Stimulated activated CD4-positive, alpha-beta T cell treated with anti-CD3 and anti-CD28 coated beads, TNF-alpha, amount 100 ng/mL, for 4 hours (primary cell): ENCODE measurements at regions not wholly inside any gene's neighbourhood (a gene's known extent, or its start where the extent isn't known, plus 50 kb on each side); places are given as distances from the start of the nearest gene placed in this dataset.

ENCODE experiments used
- DNase-seq, 3 experiments: peaks; one replicate each; pipeline ENCODE4 v3.0.0-alpha.2; 2020; ENCODE audit warnings: low read depth in 3 of 3

DNA sequence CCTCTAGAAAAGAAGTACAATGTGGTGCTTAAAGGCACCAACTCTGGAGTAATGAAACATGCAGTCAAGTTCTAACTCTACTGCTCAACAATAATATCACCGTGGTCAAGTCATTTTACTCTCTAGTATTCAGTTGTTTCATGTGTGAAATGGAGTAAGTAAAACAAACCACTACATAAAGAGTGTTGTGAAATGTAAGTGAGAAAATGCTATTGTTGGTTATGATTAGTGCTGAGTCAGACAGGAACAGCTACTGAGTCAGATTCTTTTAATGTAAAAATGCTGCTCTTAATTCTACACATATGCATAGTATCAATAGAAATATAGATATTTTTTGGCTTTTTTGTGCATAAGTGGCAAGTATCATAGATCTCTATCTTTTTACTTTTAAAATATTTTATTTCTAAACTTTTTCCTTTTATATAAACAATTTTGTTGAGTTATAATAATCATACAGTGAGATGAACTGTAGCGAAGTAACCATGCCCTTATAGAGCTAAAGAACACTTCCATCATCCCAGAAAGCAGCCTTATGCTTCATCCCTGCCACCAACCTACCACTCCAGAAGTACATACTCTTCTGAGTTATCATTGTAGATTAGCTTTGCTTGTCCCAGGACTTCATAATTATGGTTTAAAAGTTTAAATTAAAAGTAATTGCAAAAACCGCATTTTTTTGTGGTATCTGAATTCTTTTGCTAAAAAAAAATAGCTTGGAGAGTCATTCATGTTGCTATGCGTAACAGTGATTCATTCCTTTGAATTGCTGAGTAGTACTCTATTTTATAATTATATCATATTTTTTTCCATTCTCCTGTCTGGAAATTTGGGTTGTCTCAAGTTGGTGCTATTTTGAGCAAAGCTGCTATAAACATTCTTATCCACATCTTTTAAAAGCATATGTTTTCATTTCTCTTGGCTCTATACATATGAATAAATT, 548.2 kb upstream of the CLINT1 start:
- DNase-seq: no peak

DNA sequence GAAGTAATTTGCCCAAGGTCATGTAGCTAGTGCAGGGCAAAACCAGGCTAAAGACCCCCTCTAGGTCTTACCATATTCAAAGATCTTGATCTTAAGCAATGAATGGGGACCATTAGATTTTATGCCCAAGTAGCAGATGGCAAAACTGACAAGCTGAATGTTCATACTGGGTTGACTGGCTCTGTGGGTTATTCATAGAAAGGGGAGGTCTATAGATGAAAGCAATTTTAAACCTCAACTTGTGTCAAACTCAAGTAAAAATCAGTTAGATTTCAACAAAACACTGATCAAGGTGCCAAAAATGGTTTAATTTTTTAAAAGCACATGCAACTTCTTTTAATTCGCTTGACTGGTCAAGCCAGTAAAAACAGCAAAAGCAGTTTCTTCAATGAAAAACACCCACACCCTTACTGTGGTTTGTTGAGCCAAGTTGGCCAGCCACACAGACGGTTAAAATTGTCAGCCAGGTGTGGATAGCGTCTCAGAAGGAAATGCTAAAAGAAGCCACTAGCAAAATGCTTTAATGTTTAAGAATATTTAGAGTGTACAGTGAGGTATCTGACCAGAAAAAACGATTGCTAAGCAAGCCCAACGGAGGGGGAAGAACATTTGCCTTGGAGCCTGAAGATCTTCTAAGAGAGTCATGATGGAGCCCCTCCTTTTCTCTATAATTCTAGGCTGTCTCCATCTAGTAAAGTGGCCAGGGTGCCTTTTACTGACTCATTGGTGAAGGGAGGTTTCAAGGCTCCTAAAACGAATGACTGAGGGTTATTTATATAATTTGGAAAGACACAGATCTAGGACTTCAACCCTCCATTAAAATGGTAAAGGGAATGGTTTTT, 539.6 kb upstream of the CLINT1 start:
- DNase-seq: no peak

GRCh38 chr5:158397278-158397677, 538.3 kb upstream of the CLINT1 start:
- DNase-seq: no peak

GRCh38 chr5:158394102-158394501, 535.2 kb upstream of the CLINT1 start:
- DNase-seq: no peak

GRCh38 chr5:158393457-158393856, 534.5 kb upstream of the CLINT1 start:
- no peak for DNase-seq

GRCh38 chr5:158392753-158393152, 533.8 kb upstream of the CLINT1 start:
- no peak for DNase-seq

- no peak for DNase-seq
Observed at GRCh38 chr5:158390577-158390976, 531.6 kb upstream of the CLINT1 start.

GRCh38 chr5:158389786-158390185, 530.8 kb upstream of the CLINT1 start:
- no peak for DNase-seq

DNA sequence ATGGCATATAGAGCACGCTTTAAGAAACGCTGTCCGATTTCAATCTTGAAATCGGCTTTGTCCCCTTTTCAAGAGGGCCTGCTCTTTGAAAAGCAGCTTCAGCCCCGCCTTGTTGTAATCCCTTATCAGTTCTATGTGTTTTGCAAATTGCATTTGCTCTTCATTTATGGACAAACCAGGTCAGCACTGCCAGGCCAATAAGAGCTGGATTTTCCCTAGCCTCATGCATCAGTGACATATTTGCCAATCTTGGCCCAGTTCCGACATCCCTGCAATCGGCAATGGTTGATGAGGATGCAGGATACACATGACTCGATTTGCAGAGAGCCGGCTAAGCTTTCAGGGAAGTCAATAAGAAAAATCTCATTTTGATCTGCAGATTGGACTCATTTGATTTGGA, 529.1 kb upstream of the CLINT1 start:
- no peak for DNase-seq

DNA sequence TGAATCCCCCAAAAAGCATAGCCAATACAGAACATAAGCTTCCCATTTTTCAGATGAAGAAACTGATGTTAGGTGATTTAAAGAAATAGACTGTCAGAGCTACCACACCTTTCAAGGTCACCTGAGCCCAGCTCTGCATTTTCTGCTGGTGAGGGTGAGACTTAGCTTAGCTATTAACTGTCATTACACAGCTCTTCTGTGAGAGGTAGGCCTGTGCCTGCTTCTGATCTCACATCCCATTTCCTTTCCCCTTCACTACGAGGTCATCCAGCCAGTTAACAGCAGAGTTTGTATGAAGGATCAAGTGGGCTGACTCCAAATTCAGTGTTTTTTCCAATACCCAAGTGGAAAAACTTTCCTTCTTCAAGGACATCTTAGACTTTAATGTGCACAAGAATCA, 528.6 kb upstream of the CLINT1 start:
- no peak for DNase-seq

DNA sequence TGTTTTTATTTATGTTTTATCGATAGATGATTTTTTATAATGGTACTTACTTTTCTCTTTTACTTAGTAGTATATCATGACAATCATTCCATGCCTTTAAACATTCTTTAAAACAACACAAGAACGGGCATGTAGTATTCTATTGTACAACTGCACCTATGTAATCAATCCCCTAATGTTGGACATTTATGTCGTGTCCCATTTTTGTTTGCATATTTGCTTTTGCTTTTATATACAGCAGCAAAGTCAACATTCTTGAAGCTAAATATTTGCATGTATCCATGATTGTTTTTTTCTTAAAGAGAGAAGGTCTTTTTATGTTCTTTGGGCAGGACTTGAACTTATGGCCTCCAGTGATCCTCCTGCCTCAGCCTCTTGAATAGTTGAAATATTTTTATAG, 527.0 kb upstream of the CLINT1 start:
- DNase-seq: no peak

- DNase-seq: no peak
Observed at GRCh38 chr5:158384535-158385481, 525.9 kb upstream of the CLINT1 start.

DNA sequence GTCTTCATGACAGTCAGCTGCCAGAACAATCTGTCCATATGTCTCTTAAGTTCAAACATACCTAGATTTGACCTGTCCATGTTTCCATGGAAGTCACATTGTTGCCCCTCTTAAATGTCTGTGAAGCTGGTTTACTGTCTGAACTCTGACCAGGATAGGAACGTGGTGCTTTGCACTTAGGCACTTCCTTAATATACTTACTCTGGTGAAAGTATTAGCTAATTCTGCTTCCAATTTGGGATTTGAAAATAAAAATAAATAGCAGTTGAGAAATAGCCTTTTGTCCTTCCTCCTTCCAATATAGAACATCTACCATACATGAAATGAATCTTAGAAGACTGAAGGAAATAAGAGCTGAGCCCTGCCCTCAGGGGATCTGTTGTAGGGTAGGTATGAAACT, 524.5 kb upstream of the CLINT1 start:
- no peak for DNase-seq

DNA sequence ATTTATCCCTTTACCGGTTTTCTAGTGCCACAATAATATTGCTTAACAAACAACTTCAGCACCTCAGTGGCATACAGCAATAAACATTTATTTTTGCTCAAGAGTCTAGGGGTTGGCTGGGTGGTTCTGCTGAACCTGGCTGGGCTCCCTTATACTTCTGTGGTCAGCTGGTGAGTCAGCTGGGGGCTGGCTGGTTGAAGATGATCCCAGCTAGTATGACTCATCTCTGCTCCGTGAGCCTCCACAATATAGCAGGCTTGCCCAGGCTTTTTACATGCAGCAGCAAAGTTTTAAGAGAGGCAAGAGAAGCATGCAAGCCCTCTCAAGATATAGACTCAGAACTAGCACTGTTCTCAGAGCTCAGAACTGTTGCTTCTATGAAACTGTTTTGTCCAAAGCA, 523.5 kb upstream of the CLINT1 start:
- DNase-seq: no peak

- no peak for DNase-seq
Observed at GRCh38 chr5:158381614-158382160, 522.7 kb upstream of the CLINT1 start.

DNA sequence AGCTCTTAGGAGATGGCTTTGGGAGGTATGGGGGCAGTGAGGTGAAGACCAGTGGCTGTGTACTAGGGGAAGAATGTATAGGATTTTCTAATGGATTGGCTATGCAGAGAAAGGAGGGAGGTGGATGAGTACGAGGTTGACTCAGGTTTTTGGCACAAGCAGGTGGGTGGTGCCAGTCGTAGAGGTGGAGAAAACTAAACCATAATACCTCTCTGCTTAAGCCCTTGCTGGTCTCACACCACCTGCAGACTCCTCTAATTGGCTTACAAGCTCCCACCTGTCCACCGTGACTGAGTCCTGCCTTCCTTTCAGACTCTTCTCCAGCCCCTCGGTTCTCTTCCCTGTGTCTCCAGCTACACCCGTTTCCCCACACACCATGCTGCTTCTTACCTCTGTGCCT, 521.7 kb upstream of the CLINT1 start:
- no peak for DNase-seq

DNA sequence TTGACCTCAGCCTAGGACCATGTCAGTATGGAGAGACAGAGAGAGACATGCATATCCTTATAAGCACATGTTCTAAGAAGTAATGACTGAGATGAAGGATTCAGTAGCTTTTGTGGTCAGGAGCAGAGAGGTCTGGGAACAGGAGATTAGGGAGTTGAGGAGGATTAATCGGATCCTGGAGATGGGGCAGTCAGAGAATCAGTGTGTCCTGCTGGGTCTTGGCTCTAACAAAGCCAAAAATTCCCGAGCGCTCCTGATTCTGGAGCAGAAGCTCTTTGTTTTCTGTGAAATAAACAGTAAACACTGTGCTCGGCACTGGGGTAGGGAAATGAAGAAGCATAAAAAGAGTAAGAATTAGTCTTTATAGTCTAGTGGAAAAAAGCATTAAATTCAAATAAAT, 520.0 kb upstream of the CLINT1 start:
- DNase-seq: no peak

- no peak for DNase-seq
Observed at GRCh38 chr5:158376679-158377078, 517.7 kb upstream of the CLINT1 start.

DNA sequence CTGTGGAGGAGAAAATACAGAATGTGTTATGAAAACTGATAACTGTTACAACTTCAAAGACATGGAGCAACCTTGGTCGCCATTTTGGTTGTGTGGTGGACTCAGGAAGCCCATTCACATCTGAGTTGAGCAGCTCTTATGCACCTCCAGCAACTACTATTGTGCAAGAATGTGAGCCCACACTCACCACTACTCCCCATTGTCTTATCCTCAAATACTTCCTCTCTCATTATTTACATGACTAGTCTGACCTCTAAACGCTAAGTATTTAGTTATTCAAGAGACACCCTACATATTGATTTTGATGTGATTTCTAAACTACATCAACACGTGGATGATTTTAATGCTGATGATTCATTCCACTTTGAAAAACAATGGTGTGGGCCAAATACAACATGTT, 516.6 kb upstream of the CLINT1 start:
- no peak for DNase-seq

DNA sequence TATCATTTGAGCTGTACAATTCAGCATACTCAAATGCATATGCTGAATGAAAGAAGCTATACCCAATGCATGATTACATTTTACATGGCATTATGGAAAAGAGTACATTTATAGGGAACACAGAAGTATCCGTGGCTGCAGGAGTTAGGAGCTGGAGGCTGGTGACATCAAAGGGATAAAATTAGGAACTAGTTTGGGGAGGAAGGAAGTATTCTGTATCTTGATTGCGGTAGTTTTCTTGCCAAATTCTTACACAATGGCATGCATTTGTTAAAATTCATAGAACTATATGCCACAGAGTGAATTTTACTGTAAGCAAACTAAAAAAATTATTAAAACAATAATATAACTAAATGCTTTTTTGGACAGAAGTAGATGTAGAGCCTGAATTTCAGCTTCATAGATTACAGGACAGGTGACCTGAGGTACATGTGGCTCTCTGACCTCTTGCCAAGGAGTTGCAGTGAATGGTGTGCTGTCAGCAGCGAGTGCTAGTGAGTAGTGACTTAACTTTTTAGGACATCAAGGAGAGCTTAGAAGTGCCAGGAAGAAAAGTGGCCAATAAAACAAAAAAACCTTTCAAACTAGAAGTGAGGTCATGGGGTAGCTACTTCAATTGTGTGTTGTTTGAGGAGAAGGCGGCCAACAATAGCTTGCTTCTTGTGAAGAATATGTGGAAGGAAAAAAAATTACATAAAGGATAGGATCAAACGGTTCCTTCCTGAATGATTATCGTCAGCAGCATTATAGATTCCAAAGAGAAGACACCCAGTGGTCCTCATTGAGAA, 514.9 kb upstream of the CLINT1 start:
- no peak for DNase-seq

DNA sequence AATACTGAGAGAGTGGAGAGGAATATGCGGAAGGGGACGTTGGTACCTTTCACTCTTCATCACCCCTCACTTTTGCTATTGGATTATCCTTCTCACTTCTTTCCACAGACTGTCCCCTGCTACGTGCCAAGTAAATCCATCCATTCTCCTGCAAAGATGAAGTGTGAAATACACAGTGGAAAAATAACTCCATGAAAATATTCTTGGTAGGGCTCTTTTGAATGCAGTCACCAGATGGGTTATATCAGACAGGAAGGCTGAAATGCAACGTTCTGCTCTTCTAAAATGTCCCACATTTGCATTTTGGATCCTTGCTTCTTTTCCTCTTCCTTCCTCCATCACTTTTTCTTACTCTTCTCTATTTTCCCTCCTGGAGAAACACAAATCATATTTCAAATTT, 510.3 kb upstream of the CLINT1 start:
- DNase-seq: no peak
